Right renal cortex interstitium (tissue), 3 donors: ENCODE measurements at regions not wholly inside any gene's neighbourhood (a gene's known extent, or its start where the extent isn't known, plus 50 kb on each side); places are given as distances from the start of the nearest gene placed in this dataset.

Source experiments
- DNase-seq, 3 donors: peaks; one replicate each; pipeline ENCODE4 v3.0.0-alpha.2; 2013; ENCODE audit warnings: low read depth in 3 of 3, low spot score in 2 of 3

DNA sequence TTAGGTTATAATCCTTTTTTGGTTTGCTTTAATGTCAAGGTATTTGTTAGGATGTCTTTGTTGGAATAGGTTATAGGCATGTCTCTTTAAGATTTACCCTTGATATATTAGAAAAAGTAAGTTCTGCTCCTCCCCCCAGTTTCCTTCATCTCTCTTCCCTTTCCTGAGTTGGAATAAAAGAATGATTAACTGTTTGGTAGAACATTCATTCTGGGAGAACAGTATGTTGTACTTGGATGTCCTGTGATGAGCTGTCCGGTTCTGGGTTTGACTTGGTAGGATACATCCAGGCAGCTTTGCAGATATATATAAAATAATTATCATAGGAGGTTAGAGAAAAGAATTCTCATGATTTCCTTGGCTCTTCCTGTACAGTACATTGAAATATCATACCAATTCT, 199.6 kb upstream of the RREB1 start:
- DNase-seq, result no peak

DNA sequence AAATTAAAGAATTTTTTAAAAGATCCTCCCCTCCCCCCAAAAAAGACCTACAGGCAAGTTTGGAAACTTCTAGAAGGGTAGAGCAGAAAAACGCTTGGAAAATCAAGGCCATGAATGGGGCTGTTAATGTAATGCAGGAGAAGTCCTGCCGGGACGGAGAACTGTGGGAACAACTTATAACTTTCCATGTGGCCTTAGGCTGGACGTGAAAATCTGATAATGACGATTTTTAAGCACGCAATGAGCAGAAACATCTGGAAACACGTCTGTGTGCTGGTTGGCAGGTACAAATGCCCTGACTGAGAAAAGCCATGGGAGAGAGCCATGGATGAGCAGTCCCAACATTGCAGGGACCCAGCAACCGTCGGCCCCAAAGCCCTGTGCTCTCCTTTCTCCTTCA, 198.7 kb upstream of the RREB1 start:
- no peak for DNase-seq

DNA sequence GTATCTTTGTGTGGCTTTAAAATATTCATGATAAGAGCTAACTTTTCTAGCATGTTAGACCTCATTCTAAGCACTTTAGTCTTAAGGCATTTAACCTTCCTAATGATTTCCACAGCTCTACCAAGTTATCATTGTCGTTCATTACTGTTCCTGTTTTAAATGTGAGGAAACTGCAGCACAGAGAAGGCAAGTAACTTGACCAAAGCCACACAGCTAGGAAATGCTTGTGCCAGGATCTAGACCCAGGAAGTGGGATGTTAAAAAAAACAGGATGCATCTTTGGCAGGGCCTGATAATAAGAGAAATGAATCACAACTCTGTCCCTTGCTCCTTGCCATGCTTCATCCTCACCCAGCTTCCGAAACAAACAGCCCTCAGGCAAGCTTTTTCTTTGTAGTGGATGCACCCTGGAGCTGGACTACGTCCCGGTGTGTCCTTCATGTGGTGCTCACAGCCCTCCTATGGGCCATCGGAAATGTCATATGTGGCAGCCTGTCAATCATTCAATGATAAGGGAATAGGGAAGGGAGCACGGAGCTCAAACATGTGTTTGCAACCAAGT, 196.9 kb upstream of the RREB1 start:
- no peak for DNase-seq

DNA sequence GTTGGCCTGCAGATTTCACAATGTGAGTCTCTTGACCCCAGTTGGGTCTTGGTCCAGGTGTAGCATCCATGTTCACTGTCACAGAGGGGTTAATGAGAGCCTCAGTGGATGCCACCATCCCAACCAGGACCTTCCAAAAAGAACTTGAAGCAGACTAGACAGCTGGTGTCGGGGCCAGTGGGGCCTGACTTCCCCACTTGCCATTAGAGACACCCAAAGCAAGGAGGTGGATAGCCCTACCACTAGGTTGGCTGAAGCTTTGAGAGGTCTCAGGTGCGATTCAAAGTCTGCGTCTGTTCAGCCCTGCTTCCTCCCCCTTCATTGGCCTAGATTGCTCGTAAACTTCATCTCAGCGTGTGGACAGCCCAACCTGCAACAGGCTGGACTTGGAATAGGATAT, 196.4 kb upstream of the RREB1 start:
- no peak for DNase-seq

DNA sequence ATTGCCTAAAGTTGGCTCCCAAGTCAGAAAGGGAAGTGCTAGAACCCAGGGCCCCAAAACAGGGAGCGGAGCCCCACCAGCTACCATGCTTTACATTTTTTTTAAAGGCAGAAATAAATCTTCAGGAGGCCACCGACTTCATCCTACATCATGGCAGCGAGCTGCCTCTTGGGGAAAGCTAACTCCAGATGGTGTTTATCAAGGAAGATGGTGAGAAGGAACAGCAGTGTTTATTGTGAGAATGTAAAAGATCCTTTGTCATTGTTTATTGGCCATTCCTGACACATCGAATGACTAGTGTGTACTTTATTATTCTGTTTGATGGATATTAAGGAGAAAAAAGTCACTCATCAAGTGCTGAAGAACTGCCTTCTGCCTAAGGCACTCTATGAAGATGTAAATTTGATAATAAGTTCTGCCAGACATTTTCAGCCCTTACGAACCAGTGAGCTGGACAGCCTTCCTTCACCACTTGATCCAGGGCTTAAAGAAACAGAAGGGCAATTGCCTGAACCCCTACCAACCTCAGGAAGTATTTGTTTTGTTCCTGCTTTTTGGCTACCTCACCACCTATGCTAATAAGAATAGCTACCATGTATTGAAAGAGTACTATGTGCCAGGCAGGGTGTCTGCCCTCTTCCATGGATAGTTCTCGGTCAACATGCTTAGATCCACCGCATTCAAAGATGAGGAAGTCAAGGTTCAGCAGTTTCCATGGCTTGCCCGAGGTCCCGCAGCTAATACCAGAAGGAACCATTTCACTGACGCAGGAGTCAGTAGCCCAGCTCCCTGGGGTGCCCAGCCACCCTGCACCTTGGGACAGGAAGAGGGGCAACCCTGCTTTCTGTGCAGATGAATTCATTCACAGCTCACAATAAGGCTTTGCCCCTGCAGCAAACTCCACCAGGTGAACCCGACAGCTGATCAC, 194.7 kb upstream of the RREB1 start:
- DNase-seq, result peak; percentile 45 to 71 (median 47)

DNA sequence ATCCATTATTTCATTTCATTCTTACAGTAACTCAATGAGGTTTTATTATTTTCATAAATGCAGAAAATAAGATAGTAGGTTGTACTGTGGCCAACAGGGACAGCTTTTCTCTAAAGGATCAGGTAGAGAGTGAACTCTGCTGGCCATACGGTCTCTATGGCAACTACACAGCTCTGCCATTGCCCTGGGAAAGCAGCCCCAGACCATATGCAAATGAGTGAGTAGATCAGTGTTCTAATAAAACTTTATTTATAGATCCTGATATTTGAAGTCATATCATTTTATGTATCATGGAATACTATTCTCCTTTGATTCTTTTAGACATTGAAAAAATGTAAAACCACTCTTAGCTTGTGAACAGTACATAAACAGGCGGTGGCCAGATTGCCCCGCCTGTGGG, 192.5 kb upstream of the RREB1 start:
- no peak for DNase-seq

DNA sequence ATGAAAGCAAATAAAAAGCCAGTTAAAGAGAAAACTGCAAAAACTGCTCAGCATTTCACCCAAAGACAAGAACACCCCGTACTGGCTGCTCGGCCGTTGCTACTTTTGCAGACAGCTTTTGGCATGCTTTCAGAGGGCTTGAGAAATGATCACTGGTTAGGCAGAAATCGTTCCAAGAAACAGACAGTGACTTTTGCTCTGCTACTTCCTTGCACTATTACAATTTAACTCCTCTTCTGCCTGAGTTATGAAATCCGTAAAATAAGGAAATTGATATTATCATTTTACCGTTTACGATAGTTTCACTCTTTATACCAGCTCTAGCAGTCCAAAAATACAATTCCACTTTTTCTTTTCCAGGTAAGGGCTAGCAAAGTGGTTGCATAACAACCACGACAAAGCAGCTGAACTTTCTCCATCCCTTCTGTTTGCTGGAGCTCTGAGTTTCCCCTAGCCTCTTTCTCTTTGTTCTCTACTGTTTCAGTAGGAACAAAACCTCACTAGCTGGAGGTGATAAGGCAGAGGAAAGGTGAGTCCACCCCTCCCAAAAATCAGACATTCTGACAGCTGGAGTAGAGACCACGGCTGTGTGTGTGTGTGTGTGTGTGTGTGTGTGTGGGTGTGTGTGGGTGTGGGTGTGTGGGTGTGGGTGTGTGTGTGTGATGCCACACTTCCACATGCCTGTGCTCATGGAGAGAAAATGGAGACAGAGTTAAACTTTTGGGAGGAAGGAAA, 191.8 kb upstream of the RREB1 start:
- DNase-seq, result no peak

DNA sequence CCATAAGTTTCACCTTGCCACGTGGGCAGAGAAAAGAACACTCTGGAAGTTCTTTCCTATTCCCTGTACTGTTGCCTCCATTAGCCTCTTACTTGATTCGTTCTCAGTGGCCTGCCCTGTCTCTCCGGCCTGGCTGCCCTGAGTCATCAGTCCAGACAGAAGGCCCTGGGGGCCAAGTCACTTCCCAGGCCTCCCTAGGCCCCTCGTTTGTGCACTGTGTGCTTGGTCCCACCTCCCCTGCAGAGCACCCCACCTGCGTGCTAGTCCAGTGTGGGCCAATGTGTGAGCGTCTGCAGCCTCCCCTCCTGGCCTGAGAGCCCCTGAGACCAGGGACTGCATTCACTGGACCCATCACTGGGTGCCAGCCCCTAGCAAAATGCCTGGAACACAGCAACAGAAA, 191.2 kb upstream of the RREB1 start:
- DNase-seq, result no peak

DNA sequence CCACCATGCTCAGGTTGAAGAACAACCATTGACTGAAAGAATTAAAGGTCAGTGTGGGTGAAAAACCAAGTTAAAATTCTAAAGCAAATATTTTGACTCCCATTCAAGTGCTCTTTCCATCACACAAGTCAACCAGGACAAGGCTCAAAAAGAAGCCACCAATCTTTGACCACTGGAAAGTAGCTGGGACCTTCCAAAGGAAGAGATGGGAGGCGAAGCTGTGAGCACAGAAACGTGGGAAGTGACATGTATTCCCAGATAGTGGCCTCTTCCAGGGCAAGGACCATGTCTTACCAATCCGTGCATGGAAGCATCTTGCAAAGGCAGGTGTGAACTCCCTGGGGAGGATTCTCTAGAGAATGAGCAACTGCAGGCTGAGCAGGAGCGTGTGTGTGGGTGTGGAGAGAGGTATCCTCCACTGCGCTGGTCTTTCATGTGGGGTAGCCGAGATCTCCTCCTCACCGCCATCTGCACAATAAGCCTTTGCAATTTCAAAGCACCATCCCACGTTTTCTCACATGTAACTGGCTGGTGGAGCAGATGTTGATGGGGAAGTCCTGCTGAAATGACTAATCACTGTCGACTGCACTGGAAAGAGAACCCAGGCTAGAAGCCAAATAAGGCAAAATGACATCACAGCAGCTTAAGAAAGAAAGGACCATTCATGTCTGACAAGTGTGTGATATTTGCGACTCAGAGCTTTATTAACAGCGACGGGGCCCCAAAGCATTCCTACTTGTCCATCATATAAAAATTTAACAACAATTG, 189.4 kb upstream of the RREB1 start:
- DNase-seq, result no peak

DNA sequence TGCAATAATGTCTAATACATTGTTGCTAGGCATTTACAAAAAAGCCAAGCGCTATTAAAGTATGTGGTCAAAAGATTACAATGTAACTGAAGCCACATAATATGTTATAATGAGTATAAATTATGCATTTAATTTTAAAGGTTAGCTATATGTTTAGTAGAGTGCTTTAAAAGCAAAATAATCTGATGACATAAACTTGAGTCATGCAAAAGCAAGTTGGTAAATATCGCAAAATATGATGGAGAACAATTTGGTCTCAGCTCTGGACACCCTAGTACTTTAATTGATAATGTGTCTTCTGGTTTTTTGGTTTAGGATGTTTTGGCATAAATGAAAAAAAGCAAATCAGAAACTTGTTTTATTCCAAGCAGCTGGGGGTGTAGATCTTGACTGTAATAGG, 188.6 kb upstream of the RREB1 start:
- DNase-seq, result no peak

DNA sequence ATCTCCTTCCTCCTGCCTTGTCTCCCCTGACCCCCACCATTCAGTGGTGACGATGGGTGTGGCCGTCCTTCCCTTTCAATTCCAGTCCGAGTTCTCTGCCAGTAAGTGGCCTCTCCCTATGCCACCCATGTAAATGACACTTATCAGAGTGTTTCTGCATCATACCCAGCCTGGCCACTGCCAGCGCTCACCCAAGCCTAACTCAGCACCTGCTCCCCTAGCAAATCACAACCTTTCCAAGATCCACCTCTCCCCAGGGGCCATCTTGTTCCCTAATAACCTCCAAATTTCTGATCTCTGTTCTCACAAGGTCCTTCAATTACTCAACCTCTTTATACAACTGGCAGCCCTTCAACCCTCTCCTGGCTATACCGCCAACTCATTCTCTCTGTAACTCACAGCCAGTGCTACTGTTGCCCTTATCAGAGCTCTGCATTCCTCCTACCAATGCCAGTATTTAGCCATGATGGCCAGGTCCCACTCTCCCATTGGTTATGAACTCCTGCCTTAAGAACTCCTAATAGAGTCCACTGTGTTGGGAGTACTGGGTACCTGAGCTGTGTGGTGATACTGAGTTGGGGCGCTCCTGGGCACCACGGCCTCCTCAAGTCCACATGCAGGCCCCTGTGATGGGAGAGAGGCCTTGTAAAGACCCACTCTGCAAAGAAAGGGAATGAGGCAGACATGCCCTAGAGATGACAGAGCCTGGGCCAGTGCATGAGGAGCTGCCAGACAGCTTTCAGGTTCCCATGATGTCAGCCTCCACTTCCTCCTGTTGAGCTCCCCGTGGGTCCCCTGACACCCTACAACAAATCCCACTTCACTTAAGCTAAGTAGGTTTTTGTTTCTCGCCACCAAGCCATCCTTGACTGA, 187.4 kb upstream of the RREB1 start:
- no peak for DNase-seq

DNA sequence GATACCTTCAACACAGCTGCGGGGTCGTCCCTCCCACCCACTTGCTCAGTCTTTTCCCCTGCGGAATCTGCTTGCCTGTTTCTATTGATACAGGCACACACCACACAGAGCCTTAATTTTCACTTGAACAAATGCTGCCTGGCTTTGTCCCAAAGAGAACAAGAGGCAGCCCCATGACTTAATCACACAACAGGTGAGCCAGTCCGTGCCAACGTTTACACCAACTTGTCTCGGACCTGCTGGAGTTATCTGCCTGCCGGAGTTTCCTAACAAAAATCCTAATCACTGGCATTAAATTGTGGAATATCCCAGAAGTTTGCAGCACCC, 186.8 kb upstream of the RREB1 start:
- no peak for DNase-seq

DNA sequence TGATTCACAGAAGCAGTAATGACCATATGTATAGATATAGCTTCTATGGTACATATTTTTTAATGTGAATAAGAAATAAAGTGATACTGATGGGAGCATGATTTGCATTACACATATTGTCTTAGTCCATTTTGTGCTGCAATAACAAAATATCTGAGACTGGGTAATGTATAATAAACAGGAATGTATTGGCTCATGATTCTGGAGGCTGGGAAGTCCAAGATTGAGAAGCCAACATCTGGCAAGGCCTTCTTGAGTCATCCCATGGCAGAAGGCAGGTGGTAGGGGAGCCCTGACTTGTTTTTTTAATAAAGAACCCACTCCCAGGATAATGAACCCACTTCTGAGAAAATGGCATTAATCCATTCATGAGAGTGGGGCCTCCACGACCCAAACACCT, 185.6 kb upstream of the RREB1 start:
- DNase-seq, result no peak

DNA sequence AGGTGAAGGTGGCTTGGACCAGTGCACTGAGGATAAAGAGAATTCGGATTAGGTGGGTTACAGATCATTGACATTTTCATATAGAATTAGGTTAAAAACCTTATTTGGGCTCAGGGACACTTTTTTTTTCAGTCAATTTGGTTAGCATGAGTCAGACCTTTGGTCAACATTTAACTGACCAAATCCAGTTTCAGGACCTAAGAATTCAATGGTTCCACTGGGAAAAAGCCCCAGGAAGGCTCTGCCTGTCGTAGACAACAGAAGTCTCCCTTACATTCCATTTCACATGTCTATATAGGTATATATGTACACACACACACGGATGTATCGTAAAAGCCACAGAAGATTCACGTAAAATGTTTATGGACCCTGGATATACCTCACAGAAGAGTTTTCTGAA, 184.2 kb upstream of the RREB1 start:
- DNase-seq, result no peak

DNA sequence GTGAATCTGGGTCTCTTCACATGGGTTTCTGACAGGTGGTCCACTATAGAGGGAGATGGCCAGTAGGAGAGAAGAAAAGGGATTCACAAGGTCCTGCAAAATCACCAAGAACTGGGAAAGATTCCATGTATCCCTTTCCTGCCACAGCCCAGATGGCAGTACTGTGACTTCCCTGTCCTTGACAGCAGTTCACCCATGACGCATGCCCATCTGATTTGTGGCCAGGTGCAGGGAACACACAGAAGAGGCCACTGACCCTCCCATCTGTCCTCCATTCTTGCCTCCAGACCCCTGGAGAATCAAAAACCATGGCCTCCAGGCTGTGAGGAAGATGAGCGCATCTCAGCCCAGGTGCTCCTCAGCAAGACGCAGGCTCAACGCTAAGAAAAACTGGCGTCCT, 183.1 kb upstream of the RREB1 start:
- no peak for DNase-seq

DNA sequence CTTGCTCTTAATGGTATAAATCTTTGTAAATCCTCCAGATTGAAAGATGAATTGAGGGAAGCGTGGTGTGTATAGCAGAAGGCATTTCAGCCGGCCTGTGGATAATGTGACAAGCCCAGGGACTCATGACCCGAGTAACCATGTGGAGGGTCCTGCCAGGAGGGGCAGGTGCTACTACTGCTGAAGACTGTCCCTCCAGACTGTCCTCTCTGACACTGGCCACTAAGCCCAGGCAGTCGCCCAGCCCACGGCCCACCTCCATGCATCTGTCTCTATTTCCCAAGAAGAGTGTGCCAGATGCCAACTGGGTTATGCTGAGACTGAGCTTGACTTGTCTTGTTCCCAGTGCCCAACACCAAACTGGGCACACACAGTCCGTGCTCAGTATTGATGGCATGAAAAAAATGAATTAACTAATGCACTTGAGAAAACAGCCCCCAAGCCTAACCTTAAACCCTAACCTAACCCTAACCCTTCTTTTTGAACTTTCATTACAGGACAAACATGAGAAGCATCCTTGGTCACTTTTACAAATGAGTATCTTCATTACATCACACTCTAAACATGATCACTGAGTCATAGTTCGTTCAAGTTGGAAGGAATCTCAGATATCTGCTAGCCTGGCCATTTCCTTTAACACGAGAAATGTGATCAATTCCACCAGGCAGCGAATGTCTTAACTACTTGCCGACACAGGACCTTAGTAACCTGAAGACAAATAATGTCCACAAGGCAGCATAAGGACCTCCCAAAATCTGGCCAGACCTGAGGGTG, 182.2 kb upstream of the RREB1 start:
- DNase-seq, result no peak

DNA sequence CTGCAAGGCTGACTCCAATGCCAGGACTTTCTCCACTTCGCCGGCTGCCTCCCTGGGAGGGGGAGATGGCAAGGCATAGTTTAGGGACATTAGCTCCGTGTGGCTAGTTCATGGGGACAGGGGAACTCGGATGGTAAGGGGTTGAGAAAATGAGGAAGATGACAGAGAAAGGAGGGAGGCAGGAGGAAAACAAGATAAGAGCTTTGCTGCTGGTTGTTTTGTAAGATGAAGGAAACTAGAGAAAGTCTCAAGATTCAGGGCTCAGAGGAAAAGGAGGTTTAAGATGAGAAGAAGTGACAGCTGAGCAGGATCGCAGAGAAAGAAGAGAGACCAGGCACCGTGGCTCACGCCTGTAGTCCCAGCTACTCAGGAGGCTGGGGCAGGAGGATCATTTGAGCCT, 180.9 kb upstream of the RREB1 start:
- DNase-seq, result no peak

DNA sequence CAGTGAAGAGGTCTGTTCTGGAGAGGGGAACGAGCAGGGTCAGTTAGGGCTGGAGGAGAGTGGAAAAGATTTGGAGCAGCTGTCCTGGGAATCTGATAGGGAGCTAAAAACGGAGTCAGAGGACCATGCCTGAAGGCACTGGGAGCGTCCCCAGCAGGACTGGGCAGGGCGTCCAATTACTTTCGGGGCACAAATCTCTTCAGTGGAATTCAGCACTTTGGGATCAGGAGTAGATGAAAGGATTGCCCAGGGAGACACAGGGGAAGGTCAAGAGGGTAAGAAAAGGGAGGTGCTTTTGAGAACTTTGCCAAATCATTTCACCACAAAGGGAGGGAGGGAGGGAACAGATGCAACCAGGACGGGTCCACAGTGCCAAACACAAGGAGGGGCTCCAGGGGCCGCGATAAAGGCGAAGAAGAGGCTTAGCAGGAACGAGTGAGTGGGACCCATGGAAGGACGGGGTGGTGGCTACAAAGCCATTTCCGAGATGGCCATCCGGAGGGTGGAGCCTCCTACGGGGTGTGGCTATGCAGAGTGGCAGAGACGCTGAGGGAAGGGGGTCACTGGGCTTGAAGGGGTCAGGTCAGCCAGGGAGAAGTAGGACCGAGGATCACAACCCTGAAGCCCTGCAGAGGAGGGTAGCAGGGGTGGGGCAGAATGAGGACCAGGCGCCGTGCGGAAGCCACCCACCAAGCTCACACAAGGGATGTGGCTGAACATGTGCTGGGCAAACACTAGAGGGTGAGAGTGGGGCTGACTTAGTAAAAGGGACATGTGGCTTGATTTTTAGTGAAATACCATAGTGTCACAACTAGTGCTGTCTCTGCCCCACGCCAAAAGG, 180.0 kb upstream of the RREB1 start:
- no peak for DNase-seq
